LNCaP clone FGC (cell line): ENCODE measurements at regions not wholly inside any gene's neighbourhood (a gene's known extent, or its start where the extent isn't known, plus 50 kb on each side); places are given as distances from the start of the nearest gene placed in this dataset.

ENCODE experiments used
- DNase-seq: peaks from one replicate; pipeline ENCODE4 v3.0.0-alpha.2; 2011; ENCODE audit warnings: low read depth
- H3K4me3 ChIP-seq: 2 replicates; pipeline ENCODE4 v1.5.1; 2011; ENCODE audit warnings: mild to moderate bottlenecking, low read depth, low read length, control low read depth
- TF ChIP-seq, protein P1 (sequence below): IDR thresholded peaks from 2 replicates; pipeline ENCODE4 v1.5.1; 2012; ENCODE audit warnings: mild to moderate bottlenecking; ENCODE audit not compliant: control insufficient read depth, insufficient read depth; ENCODE audit errors: extremely low read depth

GRCh38 chr1:189970331-189971230, 507.1 kb downstream of the BRINP3 start:
- TF ChIP-seq, protein P1, sequence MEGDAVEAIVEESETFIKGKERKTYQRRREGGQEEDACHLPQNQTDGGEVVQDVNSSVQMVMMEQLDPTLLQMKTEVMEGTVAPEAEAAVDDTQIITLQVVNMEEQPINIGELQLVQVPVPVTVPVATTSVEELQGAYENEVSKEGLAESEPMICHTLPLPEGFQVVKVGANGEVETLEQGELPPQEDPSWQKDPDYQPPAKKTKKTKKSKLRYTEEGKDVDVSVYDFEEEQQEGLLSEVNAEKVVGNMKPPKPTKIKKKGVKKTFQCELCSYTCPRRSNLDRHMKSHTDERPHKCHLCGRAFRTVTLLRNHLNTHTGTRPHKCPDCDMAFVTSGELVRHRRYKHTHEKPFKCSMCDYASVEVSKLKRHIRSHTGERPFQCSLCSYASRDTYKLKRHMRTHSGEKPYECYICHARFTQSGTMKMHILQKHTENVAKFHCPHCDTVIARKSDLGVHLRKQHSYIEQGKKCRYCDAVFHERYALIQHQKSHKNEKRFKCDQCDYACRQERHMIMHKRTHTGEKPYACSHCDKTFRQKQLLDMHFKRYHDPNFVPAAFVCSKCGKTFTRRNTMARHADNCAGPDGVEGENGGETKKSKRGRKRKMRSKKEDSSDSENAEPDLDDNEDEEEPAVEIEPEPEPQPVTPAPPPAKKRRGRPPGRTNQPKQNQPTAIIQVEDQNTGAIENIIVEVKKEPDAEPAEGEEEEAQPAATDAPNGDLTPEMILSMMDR: no peak
- peak; percentile 34 for DNase-seq
- no peak overlapping the region for H3K4me3 ChIP-seq

DNA sequence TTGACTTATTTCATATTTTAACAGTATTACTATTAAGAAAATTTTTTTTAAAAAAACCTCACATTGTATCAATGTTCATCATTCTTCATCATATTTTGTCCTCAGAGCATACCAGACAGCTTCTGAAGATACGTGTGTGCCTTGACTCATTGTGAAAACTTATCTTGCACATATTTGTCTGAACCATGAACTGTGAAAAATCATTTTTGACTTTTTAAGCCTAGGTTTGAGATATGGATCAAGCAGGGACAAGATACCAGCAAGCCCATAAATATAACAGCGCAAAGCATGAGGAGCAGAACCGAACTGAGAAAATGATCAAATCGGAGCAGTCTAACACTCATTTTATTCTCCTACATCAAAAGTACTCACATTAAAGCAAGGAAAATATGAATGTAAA, 506.0 kb downstream of the BRINP3 start:
- no peak for DNase-seq
- TF ChIP-seq, protein P1: no peak
- no peak overlapping the region for H3K4me3 ChIP-seq

- DNase-seq: no peak
- H3K4me3 ChIP-seq: no peak overlapping the region
- TF ChIP-seq, protein P1: no peak
These were observed 500.5 kb downstream of the BRINP3 start for GRCh38 chr1:189977184-189977583.

DNA sequence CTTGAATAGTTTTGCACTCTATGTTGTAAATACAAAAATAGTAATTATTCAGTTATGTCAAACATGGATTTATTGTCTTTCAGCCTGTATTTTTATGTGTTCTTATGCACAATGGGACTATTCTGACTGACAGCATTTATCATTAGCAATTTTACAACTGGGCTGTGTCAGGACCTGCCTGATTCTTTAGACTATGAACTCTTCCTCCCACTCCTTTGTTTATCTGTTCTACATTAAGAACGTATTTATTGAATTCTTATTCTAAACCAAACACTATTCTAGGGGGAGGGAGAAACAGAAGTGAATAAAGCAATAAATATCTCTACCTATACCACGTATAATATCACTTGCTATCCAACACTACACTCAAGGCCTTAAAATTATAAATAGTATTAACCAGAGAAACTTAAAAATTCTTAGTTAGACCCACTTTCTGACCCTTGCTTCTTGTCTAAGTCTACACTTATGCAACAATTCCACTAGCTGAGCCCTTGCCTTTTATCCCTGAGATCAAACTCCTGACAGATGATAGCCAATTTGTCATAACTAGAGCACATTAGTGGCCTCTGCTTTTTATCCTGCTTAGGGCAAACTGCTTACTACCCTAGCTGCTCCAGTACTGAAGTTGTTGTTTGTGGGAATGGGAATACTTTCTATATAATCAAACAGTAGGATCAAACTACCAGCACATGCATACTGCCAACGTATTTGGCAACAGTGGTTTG, 494.3 kb downstream of the BRINP3 start:
- DNase-seq: no peak
- TF ChIP-seq, protein P1: no peak
- no peak overlapping the region for H3K4me3 ChIP-seq

- H3K4me3 ChIP-seq: no peak overlapping the region
- no peak for DNase-seq
- TF ChIP-seq, protein P1: no peak
These were observed 491.1 kb downstream of the BRINP3 start for GRCh38 chr1:189986516-189986915.

- no peak overlapping the region for H3K4me3 ChIP-seq
- DNase-seq: no peak
- TF ChIP-seq, protein P1: no peak
These were observed 490.2 kb downstream of the BRINP3 start for GRCh38 chr1:189987509-189987908.
